IPS-15b (cell line): ENCODE measurements at regions not wholly inside any gene's neighbourhood (a gene's known extent, or its start where the extent isn't known, plus 50 kb on each side); places are given as distances from the start of the nearest gene placed in this dataset.
"Not testable (repeated sequence)": the region's sequence is repeated elsewhere in the genome, so short reads cannot be mapped to it uniquely, and the experiment has no call there.

Experiments
- H3K27me3 ChIP-seq: one replicate; pipeline ENCODE4 v1.6.1; 2013; ENCODE audit warnings: low read length; ENCODE audit not compliant: control insufficient read depth, insufficient read depth
- H3K36me3 ChIP-seq: one replicate; pipeline ENCODE4 v1.6.1; 2013; ENCODE audit warnings: low read length; ENCODE audit not compliant: control insufficient read depth, insufficient read depth
- H3K4me1 ChIP-seq: one replicate; pipeline ENCODE4 v1.6.1; 2013; ENCODE audit warnings: mild to moderate bottlenecking, low read length; ENCODE audit not compliant: control insufficient read depth, insufficient read depth
- H3K4me3 ChIP-seq: one replicate; pipeline ENCODE4 v1.5.1; 2013; ENCODE audit warnings: low read depth, low read length
- H3K9ac ChIP-seq: one replicate; pipeline ENCODE4 v1.6.1; 2013; ENCODE audit warnings: low read depth, mild to moderate bottlenecking, low read length
- H3K9me3 ChIP-seq: one replicate; pipeline ENCODE4 v1.6.1; 2013; ENCODE audit warnings: mild to moderate bottlenecking, low read length; ENCODE audit not compliant: control insufficient read depth, insufficient read depth

DNA sequence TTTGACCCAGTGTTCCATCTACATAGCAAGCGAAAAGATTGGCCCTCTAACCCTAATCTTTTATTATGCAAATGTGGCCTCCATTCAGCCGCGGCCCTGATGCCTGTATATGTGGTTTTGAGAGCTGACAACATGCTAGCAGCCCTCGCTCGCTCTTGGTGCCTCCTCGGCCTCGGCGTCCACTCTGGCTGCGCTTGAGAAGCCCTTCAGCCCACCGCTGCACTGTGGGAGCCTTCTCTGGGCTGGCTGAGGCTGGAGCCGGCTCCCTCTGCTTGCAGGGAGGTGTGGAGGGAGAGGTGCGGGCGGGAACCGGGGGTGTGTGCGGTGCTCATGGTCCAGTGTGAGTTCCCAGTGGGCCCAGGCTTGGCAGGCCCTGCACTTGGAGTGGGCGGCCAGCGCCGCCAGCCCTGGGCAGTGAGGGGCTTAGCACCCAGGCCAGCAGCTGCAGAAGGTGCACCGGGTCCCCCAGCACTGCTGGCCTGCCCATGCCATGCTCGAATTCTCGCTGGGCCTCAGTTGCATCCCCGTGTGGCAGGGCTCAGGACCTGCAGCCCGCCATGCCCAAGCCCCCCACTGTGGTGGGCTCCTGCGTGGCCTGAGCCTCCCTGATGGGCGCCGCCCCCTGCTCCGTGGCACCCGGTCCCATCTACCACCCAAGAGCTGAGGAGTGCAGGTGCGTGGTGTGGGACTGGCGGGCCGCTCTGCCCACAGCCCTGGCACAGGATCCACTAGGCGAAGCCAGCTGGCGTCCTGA lies 757.5 kb upstream of the CTNND2 start:
- Histone ChIP-seq H3K9ac (no peak overlapping the region), H3K4me3 (peak overlapping the region; percentile 36), H3K9me3 (no peaks in the 10 kb centered on the region), H3K27me3 (no peaks in the 10 kb centered on the region), H3K4me1 (no peaks in the 10 kb centered on the region), H3K36me3 (peaks cover 14% of the 10 kb centered on the region)

DNA sequence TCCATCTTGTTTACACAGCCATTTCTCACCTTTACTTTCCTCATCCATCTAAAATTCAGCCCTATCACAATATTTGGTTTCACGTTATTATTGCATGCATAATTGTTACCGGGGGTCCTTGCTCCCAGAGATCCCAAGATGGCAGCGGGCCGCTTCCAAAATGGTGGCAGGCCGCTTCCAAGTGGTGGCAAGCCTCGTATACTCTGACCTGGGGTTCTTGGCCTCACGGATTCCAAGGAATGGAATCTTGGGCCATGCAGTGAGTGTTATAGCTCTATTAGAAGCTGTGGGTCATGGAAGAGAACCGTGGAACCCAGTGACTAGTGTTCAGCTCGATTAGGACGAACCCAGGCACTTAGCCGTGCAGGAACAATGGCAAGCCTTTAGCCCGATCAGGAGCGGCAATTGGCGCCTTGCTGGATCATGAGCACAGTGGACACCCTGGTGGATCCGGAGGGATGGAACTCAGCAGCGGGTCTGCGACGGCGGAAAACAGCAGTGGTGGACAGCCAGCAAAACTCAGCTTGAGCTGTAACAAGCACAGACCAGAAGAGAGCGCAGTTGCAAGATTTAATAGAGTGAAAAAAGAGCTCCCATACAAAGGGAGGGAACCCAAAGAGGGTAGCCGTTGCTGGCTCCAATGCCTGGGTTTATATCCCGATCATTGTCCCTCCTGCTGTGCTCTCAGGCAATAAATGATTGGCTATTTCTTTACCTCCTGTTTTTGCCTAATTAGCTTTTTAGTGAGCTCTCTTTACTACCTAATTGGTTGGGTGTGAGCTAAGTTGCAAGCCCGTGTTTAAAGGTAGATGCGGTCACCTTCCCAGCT lies 756.2 kb upstream of the CTNND2 start:
- not testable (repeated sequence) for H3K9me3 ChIP-seq, H3K4me3 ChIP-seq, H3K27me3 ChIP-seq, H3K9ac ChIP-seq, H3K36me3 ChIP-seq, H3K4me1 ChIP-seq

DNA sequence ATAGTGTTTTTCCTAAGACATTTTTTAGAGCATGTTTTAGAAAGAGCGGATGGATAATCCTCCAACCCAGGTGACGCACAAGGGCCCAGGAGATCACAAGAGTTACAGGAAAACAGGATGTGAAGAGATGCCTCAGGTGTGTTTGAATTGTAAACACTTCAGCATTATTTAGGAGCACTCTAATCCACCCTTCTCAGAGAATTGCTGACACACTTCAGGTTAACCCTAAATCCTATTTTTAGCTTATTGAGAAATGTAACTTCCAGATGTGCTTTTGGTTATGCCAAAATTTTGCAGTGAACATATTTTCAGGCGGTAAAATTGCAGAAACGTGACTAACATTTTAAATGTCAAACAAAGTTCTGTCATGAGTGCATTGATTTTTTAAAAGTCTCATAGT lies 755.4 kb upstream of the CTNND2 start:
- Histone ChIP-seq H3K4me1 (no peaks in the 10 kb centered on the region), H3K9ac (no peak overlapping the region), H3K36me3 (peaks cover 8% of the 10 kb centered on the region), H3K9me3 (no peaks in the 10 kb centered on the region), H3K27me3 (no peaks in the 10 kb centered on the region), H3K4me3 (no peak overlapping the region)

- Histone ChIP-seq H3K27me3 (no peaks in the 10 kb centered on the region), H3K36me3 (peaks cover 8% of the 10 kb centered on the region), H3K4me1 (no peaks in the 10 kb centered on the region), H3K9ac (no peak overlapping the region), H3K4me3 (no peak overlapping the region), H3K9me3 (no peaks in the 10 kb centered on the region)
These were observed 754.7 kb upstream of the CTNND2 start for GRCh38 chr5:12658871-12659446.

DNA sequence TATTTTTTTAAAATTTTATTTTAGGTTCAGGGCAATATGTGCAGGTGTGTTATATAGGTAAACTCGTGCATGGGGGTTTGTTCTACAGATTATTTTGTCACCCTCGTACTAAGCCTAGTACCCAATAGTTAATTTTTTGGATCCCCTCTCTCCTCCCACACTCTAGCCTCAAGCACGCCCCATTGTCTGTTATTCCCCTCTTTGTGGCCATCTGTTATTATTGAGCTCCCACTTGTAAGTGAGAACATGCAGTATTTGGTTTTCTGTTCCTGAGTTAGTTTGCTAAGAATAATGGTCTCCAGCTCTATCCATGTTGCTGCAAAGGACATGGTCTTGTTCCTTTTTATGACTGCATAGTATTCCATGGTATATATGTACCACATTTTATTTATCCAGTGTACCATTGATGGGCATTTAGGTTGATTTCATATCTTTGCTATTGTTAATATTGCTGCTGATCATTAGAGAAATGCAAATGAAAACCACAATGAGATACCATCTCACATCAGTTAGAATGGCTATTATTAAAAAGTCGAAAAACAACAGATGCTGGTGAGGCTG lies 753.7 kb upstream of the CTNND2 start:
- not testable (repeated sequence) for H3K4me1 ChIP-seq, H3K9me3 ChIP-seq, H3K36me3 ChIP-seq, H3K9ac ChIP-seq, H3K4me3 ChIP-seq, H3K27me3 ChIP-seq

DNA sequence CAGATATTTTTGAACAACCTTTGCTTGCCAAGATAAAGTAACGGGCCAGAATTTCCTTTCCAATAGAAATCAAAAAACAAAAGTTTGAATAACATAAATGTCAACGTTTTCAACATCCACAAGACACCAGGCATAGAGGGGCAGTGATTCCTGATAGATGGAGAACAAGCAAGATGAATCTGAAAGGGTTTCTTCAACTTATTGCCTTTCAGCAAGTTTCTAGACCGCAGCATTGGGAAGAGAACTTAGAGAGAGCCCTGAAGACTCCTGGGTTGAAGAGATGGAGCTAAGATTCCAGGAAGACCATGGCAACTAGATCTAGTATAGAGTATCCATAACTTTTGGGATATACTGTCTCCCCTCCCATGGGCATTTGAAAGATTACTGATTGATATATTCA lies 751.4 kb upstream of the CTNND2 start:
- Histone ChIP-seq H3K36me3 (no peaks in the 10 kb centered on the region), H3K4me3 (no peak overlapping the region), H3K4me1 (no peaks in the 10 kb centered on the region), H3K27me3 (no peaks in the 10 kb centered on the region), H3K9me3 (no peaks in the 10 kb centered on the region), H3K9ac (no peak overlapping the region)

GRCh38 chr5:12652201-12652600 lies 748.0 kb upstream of the CTNND2 start:
- Histone ChIP-seq H3K4me1 (no peaks in the 10 kb centered on the region), H3K9ac (no peak overlapping the region), H3K27me3 (no peaks in the 10 kb centered on the region), H3K36me3 (no peaks in the 10 kb centered on the region), H3K4me3 (no peak overlapping the region), H3K9me3 (no peaks in the 10 kb centered on the region)

GRCh38 chr5:12648558-12648957 lies 744.3 kb upstream of the CTNND2 start:
- Histone ChIP-seq H3K4me1 (peaks cover 2% of the 10 kb centered on the region), H3K9me3 (no peaks in the 10 kb centered on the region), H3K4me3 (no peak overlapping the region), H3K9ac (no peak overlapping the region), H3K27me3 (no peaks in the 10 kb centered on the region), H3K36me3 (no peaks in the 10 kb centered on the region)

DNA sequence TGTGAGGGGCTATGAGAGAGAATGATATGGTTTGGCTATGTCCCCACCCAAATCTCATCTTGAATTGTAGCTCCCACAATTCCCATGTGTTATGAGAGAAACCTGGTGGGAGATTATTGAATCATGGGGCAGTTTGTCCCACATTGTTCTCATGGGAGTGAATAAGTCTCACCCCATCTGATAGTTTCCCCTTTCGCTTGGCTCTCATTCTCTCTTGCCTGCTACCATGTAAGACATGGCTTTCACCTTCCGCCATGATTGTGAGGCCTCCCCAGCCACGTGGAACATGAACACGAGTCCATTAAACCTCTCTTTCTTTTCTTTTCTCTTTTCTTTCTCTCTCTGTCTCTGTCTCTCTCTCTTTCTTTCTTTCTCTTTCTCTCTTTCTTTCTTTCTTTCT lies 743.4 kb upstream of the CTNND2 start:
- Histone ChIP-seq H3K4me3 (no peak overlapping the region), H3K9ac (no peak overlapping the region), H3K9me3 (no peaks in the 10 kb centered on the region), H3K4me1 (peaks cover 2% of the 10 kb centered on the region), H3K36me3 (no peaks in the 10 kb centered on the region), H3K27me3 (no peaks in the 10 kb centered on the region)

GRCh38 chr5:12645582-12645981 lies 741.3 kb upstream of the CTNND2 start:
- Histone ChIP-seq H3K4me1 (peaks cover 2% of the 10 kb centered on the region), H3K4me3 (no peak overlapping the region), H3K9ac (no peak overlapping the region), H3K36me3 (no peaks in the 10 kb centered on the region), H3K9me3 (no peaks in the 10 kb centered on the region), H3K27me3 (no peaks in the 10 kb centered on the region)

DNA sequence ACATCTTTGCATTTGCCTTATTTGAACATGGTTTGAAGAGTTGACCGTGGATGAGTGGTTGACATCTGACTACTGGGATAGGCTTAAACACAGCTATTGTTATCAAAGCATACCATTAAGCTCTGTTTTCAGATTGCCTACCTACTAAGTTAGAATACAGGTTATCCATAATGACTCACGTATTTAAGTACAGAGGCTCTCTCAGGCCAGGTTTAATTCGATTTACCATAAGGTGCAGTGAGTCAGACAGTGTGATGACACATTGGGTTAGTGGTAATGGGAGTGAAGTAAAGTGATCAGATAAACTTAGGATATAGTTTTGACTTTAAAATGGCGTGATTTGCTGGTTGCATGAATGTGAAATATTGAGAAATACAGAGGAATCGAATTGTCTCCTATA lies 732.0 kb upstream of the CTNND2 start:
- H3K4me1 ChIP-seq, result no peaks in the 10 kb centered on the region
- no peaks in the 10 kb centered on the region for H3K27me3 ChIP-seq
- H3K36me3 ChIP-seq, result no peaks in the 10 kb centered on the region
- no peak overlapping the region for H3K9ac ChIP-seq
- H3K4me3 ChIP-seq, result no peak overlapping the region
- H3K9me3 ChIP-seq, result no peaks in the 10 kb centered on the region
